ENCODE measurements at regions not wholly inside any gene's neighbourhood (a gene's known extent, or its start where the extent isn't known, plus 50 kb on each side); places are given as distances from the start of the nearest gene placed in this dataset.

DNA sequence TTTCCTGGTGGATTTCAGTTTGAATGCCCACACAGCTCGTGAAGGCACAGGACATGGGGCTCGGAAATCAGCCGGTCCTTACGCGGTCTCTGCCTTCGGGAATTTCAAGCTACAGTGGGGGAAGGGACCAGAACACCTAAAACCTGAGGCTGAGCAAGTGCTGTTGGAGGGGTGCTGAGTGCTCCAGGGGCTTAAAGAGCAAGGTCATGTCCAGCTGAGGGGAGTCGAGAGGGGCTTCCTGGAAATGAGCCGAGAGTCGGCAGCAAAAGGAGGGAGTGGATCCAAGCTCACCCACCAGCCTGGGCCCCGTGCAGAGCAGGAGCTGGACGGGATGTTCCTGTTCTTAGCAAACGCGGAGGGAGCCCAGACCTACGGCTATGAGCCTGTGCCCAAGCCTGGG is 73.2 kb upstream of the RPL38 start:
- peaks cover 0 to 6% (median 0%) of the 10 kb centered on the region in 4 experiments for H3K27me3 ChIP-seq (replicated peaks in 1 of 4; ENCODE audit: control extremely low read depth in 1 of 4, control insufficient read depth in 3 of 4, insufficient read depth in 4 of 4, low read length in 3 of 4)
- no peak overlapping the region for H3K27ac ChIP-seq (ENCODE audit: low read length in 2 of 2)
- no peak overlapping the region for H2AFZ ChIP-seq (ENCODE audit: insufficient read depth, low read depth, low read length, poor library complexity, severe bottlenecking)
- no peaks in the 10 kb centered on the region for H4K20me1 ChIP-seq (ENCODE audit: control insufficient read depth, insufficient read depth, low read length, poor library complexity, severe bottlenecking)
- no peak overlapping the region for H3K4me2 ChIP-seq (replicated peaks; ENCODE audit: low read depth, low read length, poor library complexity, severe bottlenecking)
- intact Hi-C loops (cut with micrococcal nuclease): no loop called here
- ChIA-PET POLR2A (no interaction called here), CTCF (no interaction called here)
- peaks cover 0 to 9% (median 0%) of the 10 kb centered on the region in 3 donors for H3K9me3 ChIP-seq (ENCODE audit: control extremely low read depth in 1 of 3, control insufficient read depth in 2 of 3, insufficient read depth in 1 of 3, low read length in 2 of 3)
- no peak overlapping the region for H3K27ac Mint-ChIP-seq
- no peak overlapping the region for H3K4me3 Mint-ChIP-seq
- no peaks in the 10 kb centered on the region for H3K4me1 ChIP-seq (ENCODE audit: control insufficient read depth in 2 of 2, insufficient read depth in 2 of 2, low read length in 2 of 2)
- peaks cover 2% of the 10 kb centered on the region for H3K9me3 Mint-ChIP-seq (ENCODE audit: insufficient read depth)
- H3K9ac ChIP-seq (ENCODE audit: low read length): no peak overlapping the region
- ATAC-seq (ENCODE audit: low read depth) (no peak), DNase-seq (no peak)
- no peaks in the 10 kb centered on the region for H3K36me3 ChIP-seq (replicated peaks in 1 of 2; ENCODE audit: control extremely low read depth in 1 of 2, control insufficient read depth in 1 of 2, extremely low read depth in 1 of 2, insufficient read depth in 2 of 2, low read length in 1 of 2)
- H3K79me2 ChIP-seq (ENCODE audit: control insufficient read depth, insufficient read depth, low read length): no peaks in the 10 kb centered on the region
- H3K4me1 Mint-ChIP-seq: no peaks in the 10 kb centered on the region
- 83% methylated on average over 10 of the region's 14 CpGs for WGBS (ENCODE audit: insufficient coverage)
- peaks cover 60% of the 10 kb centered on the region for H3K27me3 Mint-ChIP-seq
- TF ChIP-seq EZH2 (IDR thresholded peaks at IDR 0.05; ENCODE audit: borderline replicate concordance, insufficient read depth, low read depth, low read length, poor library complexity, severe bottlenecking): no peak
- TF ChIP-seq, protein P1, sequence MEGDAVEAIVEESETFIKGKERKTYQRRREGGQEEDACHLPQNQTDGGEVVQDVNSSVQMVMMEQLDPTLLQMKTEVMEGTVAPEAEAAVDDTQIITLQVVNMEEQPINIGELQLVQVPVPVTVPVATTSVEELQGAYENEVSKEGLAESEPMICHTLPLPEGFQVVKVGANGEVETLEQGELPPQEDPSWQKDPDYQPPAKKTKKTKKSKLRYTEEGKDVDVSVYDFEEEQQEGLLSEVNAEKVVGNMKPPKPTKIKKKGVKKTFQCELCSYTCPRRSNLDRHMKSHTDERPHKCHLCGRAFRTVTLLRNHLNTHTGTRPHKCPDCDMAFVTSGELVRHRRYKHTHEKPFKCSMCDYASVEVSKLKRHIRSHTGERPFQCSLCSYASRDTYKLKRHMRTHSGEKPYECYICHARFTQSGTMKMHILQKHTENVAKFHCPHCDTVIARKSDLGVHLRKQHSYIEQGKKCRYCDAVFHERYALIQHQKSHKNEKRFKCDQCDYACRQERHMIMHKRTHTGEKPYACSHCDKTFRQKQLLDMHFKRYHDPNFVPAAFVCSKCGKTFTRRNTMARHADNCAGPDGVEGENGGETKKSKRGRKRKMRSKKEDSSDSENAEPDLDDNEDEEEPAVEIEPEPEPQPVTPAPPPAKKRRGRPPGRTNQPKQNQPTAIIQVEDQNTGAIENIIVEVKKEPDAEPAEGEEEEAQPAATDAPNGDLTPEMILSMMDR (IDR thresholded peaks at IDR 0.05): no peak
- H3K4me3 ChIP-seq (ENCODE audit: control extremely low read depth in 1 of 5, extremely low read depth in 1 of 5, insufficient read depth in 1 of 5, low read depth in 2 of 5, low read length in 4 of 5): no peak overlapping the region

DNA sequence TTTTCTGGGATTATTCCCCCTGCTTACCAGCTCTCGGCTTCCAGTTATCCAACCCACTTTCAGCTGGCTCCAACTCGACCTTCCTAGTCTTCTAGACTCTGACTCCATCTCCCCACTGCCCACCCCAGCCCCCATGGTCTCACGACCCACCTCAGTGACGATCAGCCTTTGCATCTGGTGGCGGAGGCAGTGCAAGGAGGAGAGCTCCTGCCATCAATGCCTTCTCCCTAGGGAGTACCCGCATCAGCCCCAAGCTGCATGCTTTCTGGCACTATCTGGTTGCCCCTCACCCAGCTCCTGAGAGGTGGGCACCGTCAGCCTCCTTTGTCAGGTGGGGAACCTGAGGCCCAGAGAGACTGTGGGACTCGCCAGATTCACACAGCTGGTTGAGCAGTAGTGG is 72.6 kb upstream of the RPL38 start:
- H4K20me1 ChIP-seq (ENCODE audit: control insufficient read depth, insufficient read depth, low read length, poor library complexity, severe bottlenecking): no peaks in the 10 kb centered on the region
- peaks cover 0 to 3% (median under 1%) of the 10 kb centered on the region in 4 experiments for H3K27me3 ChIP-seq (replicated peaks in 1 of 4; ENCODE audit: control extremely low read depth in 1 of 4, control insufficient read depth in 3 of 4, insufficient read depth in 4 of 4, low read length in 3 of 4)
- no peak for TF ChIP-seq EZH2 (IDR thresholded peaks at IDR 0.05; ENCODE audit: borderline replicate concordance, insufficient read depth, low read depth, low read length, poor library complexity, severe bottlenecking)
- TF ChIP-seq, protein P1 (IDR thresholded peaks at IDR 0.05): no peak
- Mint-ChIP-seq H3K4me3 (no peak overlapping the region), H3K27ac (no peak overlapping the region), H3K27me3 (peaks cover 63% of the 10 kb centered on the region), H3K4me1 (no peaks in the 10 kb centered on the region), H3K9me3 (ENCODE audit: insufficient read depth) (peaks cover 2% of the 10 kb centered on the region)
- no peaks in the 10 kb centered on the region for H3K79me2 ChIP-seq (ENCODE audit: control insufficient read depth, insufficient read depth, low read length)
- ATAC-seq (ENCODE audit: low read depth) (no peak), DNase-seq (no peak)
- H3K27ac ChIP-seq (ENCODE audit: low read length in 2 of 2): no peak overlapping the region
- intact Hi-C loops (cut with micrococcal nuclease): no loop called here
- WGBS (ENCODE audit: insufficient coverage): 79% methylated on average over 8 of the region's 8 CpGs
- H3K9ac ChIP-seq (ENCODE audit: low read length): no peak overlapping the region
- no peak overlapping the region for H3K4me2 ChIP-seq (replicated peaks; ENCODE audit: low read depth, low read length, poor library complexity, severe bottlenecking)
- no peak overlapping the region for H2AFZ ChIP-seq (ENCODE audit: insufficient read depth, low read depth, low read length, poor library complexity, severe bottlenecking)
- ChIA-PET CTCF (no interaction called here), POLR2A (no interaction called here)
- H3K9me3 ChIP-seq (ENCODE audit: control extremely low read depth in 1 of 3, control insufficient read depth in 2 of 3, insufficient read depth in 1 of 3, low read length in 2 of 3): peaks cover 0 to 13% (median 0%) of the 10 kb centered on the region in 3 donors
- H3K4me3 ChIP-seq (ENCODE audit: control extremely low read depth in 1 of 5, extremely low read depth in 1 of 5, insufficient read depth in 1 of 5, low read depth in 2 of 5, low read length in 4 of 5): no peak overlapping the region
- no peaks in the 10 kb centered on the region for H3K36me3 ChIP-seq (replicated peaks in 1 of 2; ENCODE audit: control extremely low read depth in 1 of 2, control insufficient read depth in 1 of 2, extremely low read depth in 1 of 2, insufficient read depth in 2 of 2, low read length in 1 of 2)
- H3K4me1 ChIP-seq (ENCODE audit: control insufficient read depth in 2 of 2, insufficient read depth in 2 of 2, low read length in 2 of 2): no peaks in the 10 kb centered on the region

Data from B cell (primary cell).